K562 (cell line): ENCODE measurements at regions not wholly inside any gene's neighbourhood (a gene's known extent, or its start where the extent isn't known, plus 50 kb on each side); places are given as distances from the start of the nearest gene placed in this dataset.

Source experiments
- ATAC-seq: fragments of 200-7000 bp; cut with Tn5 transposase; 3 replicates; pipeline ENCODE4 v1.9.1; 2020; ENCODE audit warnings: moderate library complexity
- BruUV-seq: library from RNA; stranded (reverse); fragments of 400-500 nt; replicated peaks from 2 replicates; lab custom pipeline; 2021; lab: Mats Ljungman, UMichigan
- CTCF ChIA-PET: fragments of 300-600 bp; formaldehyde crosslinking; extraction: SDS; loops from one replicate; lab custom pipeline; 2021; ENCODE audit warnings: low intra/inter-chr PET ratio; lab: Yijun Ruan, JAX
- POLR2A ChIA-PET: fragments of 300-600, 350-650 bp; sonication (Branson Sonifier 250); formaldehyde crosslinking; extraction: SDS; loops from one replicate; lab custom pipeline; 2021; ENCODE audit warnings: antibody characterized with exemption, inconsistent platforms; lab: Yijun Ruan, JAX
- DNase-seq, 4 experiments: peaks; one replicate each; pipeline versions ENCODE4 v3.0.0 to v3.0.0-alpha.2; 2011 to 2018; ENCODE audit warnings: low spot score in 3 of 4, mixed read lengths in 3 of 4; ENCODE audit errors: extremely low read depth in 1 of 4
- FAIRE-seq: peaks from 2 replicates; lab custom pipeline; 2011; peaks lifted over from hg19 to GRCh38; lab: Jason Lieb, UNC
- H2AFZ ChIP-seq: 2 replicates; pipeline ENCODE4 v1.6.0; 2011; ENCODE audit warnings: low read depth, low read length, control low read depth, inconsistent platforms
- H3K27ac ChIP-seq: fragments of 200-600 bp; 3 replicates; pipeline ENCODE4 v1.8.0; 2011; ENCODE audit warnings: low read depth, mild to moderate bottlenecking, control low read depth, inconsistent platforms, low read length, moderate library complexity, mixed read lengths; ENCODE audit errors: extremely low read depth
- H3K27me3 ChIP-seq, 2 experiments: fragments of 300-600 bp in 1 of 2; 2 replicates in 1 of 2; 3 replicates in 1 of 2; pipeline versions ENCODE4 v1.6.0 to v1.8.0; 2011; ENCODE audit warnings: inconsistent platforms in 2 of 2, low read length in 2 of 2, mild to moderate bottlenecking in 1 of 2, mixed read lengths in 1 of 2, moderate library complexity in 1 of 2; ENCODE audit not compliant: control insufficient read depth in 2 of 2, insufficient read depth in 2 of 2
- H3K36me3 ChIP-seq: fragments of 300-600 bp; 3 replicates; pipeline ENCODE4 v1.8.0; 2011; ENCODE audit warnings: mild to moderate bottlenecking, low read length, inconsistent platforms; ENCODE audit not compliant: control insufficient read depth, insufficient read depth
- H3K4me1 ChIP-seq, 2 experiments: fragments of 200-600 bp in 1 of 2; replicated peaks in 1 of 2; 2 replicates in 1 of 2; 3 replicates in 1 of 2; pipeline versions ENCODE4 v1.5.1 to v1.8.0; 2011; ENCODE audit warnings: inconsistent platforms in 2 of 2, low read length in 2 of 2, mild to moderate bottlenecking in 1 of 2, mixed read lengths in 1 of 2, moderate library complexity in 1 of 2; ENCODE audit not compliant: control insufficient read depth in 2 of 2, insufficient read depth in 2 of 2
- H3K4me2 ChIP-seq: 2 replicates; pipeline ENCODE4 v1.6.1; 2011; ENCODE audit warnings: low read length, control low read depth, inconsistent platforms, mixed read lengths; ENCODE audit not compliant: insufficient read depth
- H3K4me3 ChIP-seq: fragments of 200-600 bp; sonication (generic), shearing (Covaris generic); 2 replicates; pipeline ENCODE4 v1.5.1; 2016; ENCODE audit warnings: control low read depth, inconsistent platforms
- H3K79me2 ChIP-seq: fragments of 200-600 bp; 3 replicates; pipeline ENCODE4 v1.8.0; 2011; ENCODE audit warnings: low read length, inconsistent platforms; ENCODE audit not compliant: control insufficient read depth, insufficient read depth
- H3K9ac ChIP-seq, 2 experiments: 2 replicates each; pipeline versions ENCODE4 v1.6.0 to v1.6.1; 2011; ENCODE audit warnings: low read depth in 2 of 2, low read length in 2 of 2, control low read depth in 1 of 2, inconsistent platforms in 1 of 2, mild to moderate bottlenecking in 1 of 2, mixed read lengths in 1 of 2; ENCODE audit not compliant: insufficient read depth in 1 of 2
- H3K9me1 ChIP-seq: one replicate; pipeline ENCODE4 v1.6.0; 2011; ENCODE audit warnings: inconsistent platforms, mild to moderate bottlenecking, low read length, moderate library complexity; ENCODE audit not compliant: control insufficient read depth, insufficient read depth
- H3K9me3 ChIP-seq: replicated peaks from 2 replicates; pipeline ENCODE4 v1.5.1; 2011; ENCODE audit warnings: low read depth, low read length, inconsistent platforms; ENCODE audit not compliant: control insufficient read depth, insufficient read depth
- H4K20me1 ChIP-seq: replicated peaks from 2 replicates; pipeline ENCODE4 v1.6.1; 2011; ENCODE audit warnings: low read length, inconsistent platforms, mixed read lengths; ENCODE audit not compliant: control insufficient read depth, insufficient read depth
- EGR1 ChIP-seq: fragments of 450-650 bp; conservative IDR thresholded peaks from 2 replicates; pipeline ENCODE4 v1.6.1; 2017; ENCODE audit warnings: mild to moderate bottlenecking
- GATAD2B ChIP-seq: fragments of 450-650 bp; IDR thresholded peaks from 2 replicates; pipeline ENCODE4 v1.6.1; 2017; ENCODE audit warnings: mild to moderate bottlenecking, borderline replicate concordance
- HLTF ChIP-seq: fragments of 450-650 bp; IDR thresholded peaks from 2 replicates; pipeline ENCODE4 v1.6.1; 2016
- KDM2B ChIP-seq: fragments of 250-450 bp; sonication (Bioruptor Pico); IDR thresholded peaks from 2 replicates; pipeline ENCODE4 v1.8.0; 2021; ENCODE audit warnings: mild to moderate bottlenecking, moderate library complexity
- MBD2 ChIP-seq: sonication (generic); IDR thresholded peaks from 2 replicates; pipeline ENCODE4 v1.6.1; 2016; ENCODE audit warnings: low read depth, borderline replicate concordance
- TAL1 ChIP-seq: fragments of 450-650 bp; IDR thresholded peaks from 2 replicates; pipeline ENCODE4 v1.6.1; 2016; ENCODE audit warnings: mild to moderate bottlenecking
- ZFP36 ChIP-seq: fragments of 150-350 bp; IDR thresholded peaks from 2 replicates; pipeline ENCODE4 v1.6.1; 2018; ENCODE audit warnings: low read length, low read depth; ENCODE audit not compliant: partially characterized antibody
- WGBS: fragments of 100-300 bp; shearing (Covaris generic); methylation state at CpG from one replicate; pipeline ENCODE4 v1.1.6; 2016; ENCODE audit warnings: low coverage, mixed read lengths; ENCODE audit not compliant: insufficient coverage; ENCODE audit errors: missing lambda C conversion rate; 5-methylcytosine and 5-hydroxymethylcytosine counted together
- in situ Hi-C: fragments of 300-500 bp; cut with MboI; formaldehyde crosslinking; loops from 4 replicates; pipeline ENCODE4 v1.15.0; 2018; ENCODE audit warnings: inconsistent platforms, mixed read lengths
- intact Hi-C: fragments of 100-400 bp; cut with micrococcal nuclease; formaldehyde crosslinking; loops from 2 replicates; pipeline ENCODE4 v1.14.2; 2022
- TF ChIP-seq, protein P1 (sequence below), 3 experiments: fragments of 200-800 bp in 1 of 3; fragments of 250-450 bp in 1 of 3; fragments of 450-650 bp in 1 of 3; sonication (Bioruptor Pico) in 1 of 3; sonication (Bioruptor generic) in 1 of 3; formaldehyde crosslinking in 1 of 3; IDR thresholded peaks; 2 replicates each; pipeline versions ENCODE4 v1.6.1 to v1.8.0; 2016 to 2022; ENCODE audit warnings: mild to moderate bottlenecking in 2 of 3, missing genetic modification characterization in 2 of 3, missing compliant biosample characterization in 1 of 3, moderate library complexity in 1 of 3
- TF ChIP-seq, protein P2 (sequence below): IDR thresholded peaks from 3 replicates; pipeline ENCODE4 v1.6.1; 2011; ENCODE audit warnings: borderline replicate concordance, mild to moderate bottlenecking; ENCODE audit not compliant: insufficient read length, insufficient read depth

DNA sequence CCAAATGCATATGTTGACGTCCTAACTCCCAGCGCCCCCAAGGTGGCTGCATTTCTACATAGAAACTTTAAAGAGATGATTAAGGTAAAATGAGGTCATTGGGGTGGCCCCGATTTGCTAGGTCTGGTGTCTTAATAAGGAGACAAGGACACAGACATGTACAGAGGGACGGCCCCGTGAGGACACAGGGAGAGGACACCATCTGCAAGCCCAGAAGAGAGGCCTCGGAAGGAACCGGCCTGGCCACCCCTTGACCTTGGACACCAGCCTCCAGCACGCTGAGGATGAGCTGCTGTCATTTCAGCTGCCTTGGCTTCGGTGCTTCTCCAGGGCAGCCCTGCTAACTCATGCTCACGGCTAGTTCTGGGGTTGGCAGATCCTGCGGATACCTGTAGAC is 73.2 kb downstream of the MRPL36 start:
- Histone ChIP-seq H3K9ac (no peak overlapping the region), H3K27ac (no peak overlapping the region), H3K27me3 (peaks cover 59 to 77% of the 10 kb centered on the region in 2 experiments), H3K9me3 (no peaks in the 10 kb centered on the region), H3K79me2 (no peaks in the 10 kb centered on the region), H2AFZ (no peak overlapping the region), H3K36me3 (no peaks in the 10 kb centered on the region), H4K20me1 (peaks cover 8% of the 10 kb centered on the region), H3K4me1 (peaks cover 2 to 30% of the 10 kb centered on the region in 2 experiments; a peak in 3 of 5 replicates), H3K4me3 (no peak overlapping the region), H3K4me2 (no peak overlapping the region), H3K9me1 (no peaks in the 10 kb centered on the region)
- CTCF ChIA-PET, result no interaction called here
- BruUV-seq, result no TSS peak
- TF ChIP-seq HLTF, result no peak
- TF ChIP-seq GATAD2B, result no peak
- no peak for TF ChIP-seq KDM2B (CRISPR knock-in tag)
- TF ChIP-seq TAL1, result no peak
- ATAC-seq (no peak), FAIRE-seq (no peak), DNase-seq (no peak)
- POLR2A ChIA-PET, result interaction anchor here (0.7 kb wide), 1 partner anchor 750 kb away, joined by 4 read pairs; no protein-coding TSS in a partner anchor
- intact Hi-C loops (loop anchor here (10.0 kb wide), 1 partner anchor 52 kb away; no protein-coding TSS in a partner anchor), in situ Hi-C loops (no loop called here)
- WGBS, result 10% methylated on average over 11 of the region's 11 CpGs

DNA sequence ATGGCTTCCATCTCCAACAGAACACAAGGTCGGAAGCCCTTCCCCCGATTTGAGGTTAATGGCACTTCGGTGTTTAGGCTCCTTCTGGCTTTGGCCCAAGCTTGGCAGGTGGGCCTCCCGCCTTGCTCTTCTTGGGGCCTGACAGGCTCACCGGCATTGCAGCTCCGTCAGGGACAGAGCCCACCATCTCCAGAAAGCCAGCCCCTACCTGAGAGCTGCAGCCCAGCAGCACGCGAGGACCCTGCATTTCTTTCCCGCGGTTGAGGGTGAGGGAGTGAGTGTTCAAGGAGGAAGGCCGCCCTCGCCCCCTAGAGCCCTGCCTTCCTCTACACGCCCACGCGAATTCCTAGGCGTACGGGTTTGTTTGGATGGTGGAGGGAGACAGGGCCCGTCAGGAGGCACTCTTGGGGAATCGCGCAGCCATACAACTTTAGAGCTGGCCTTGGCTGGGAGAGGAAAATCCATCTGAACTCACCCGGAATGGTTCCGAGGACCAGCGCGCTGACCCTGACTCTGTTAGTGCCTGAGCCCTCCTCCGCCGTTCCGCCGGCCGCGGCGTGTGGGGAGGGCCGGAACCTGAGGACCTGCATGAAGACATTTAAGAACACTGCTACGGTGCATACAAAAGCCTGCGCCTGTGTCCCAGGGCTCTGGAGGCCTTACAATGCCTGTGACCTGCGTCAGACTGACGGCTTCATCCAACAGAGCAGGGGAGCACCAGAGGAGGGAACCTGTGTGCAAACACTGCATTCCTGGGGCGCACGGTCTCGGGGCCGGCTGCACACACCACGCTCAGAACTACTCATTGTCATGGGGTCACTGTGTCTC is 73.8 kb downstream of the MRPL36 start:
- WGBS, result 30% methylated on average over 38 of the region's 41 CpGs
- peak overlapping the region; percentile 36; the same call in 1 of the 2 replicates for H3K4me2 ChIP-seq
- H3K4me1 ChIP-seq, result peaks cover 2 to 30% of the 10 kb centered on the region in 2 experiments; a peak in 3 of 5 replicates
- peaks cover 58 to 72% of the 10 kb centered on the region in 2 experiments for H3K27me3 ChIP-seq
- H3K36me3 ChIP-seq, result no peaks in the 10 kb centered on the region
- no peak overlapping the region for H3K4me3 ChIP-seq
- H3K9me3 ChIP-seq, result no peaks in the 10 kb centered on the region
- FAIRE-seq (no peak), DNase-seq (peak in 2 of 4 experiments; percentile 52 to 56), ATAC-seq (no peak)
- in situ Hi-C loops (no loop called here), intact Hi-C loops (loop anchor here (10.0 kb wide), 1 partner anchor 51 kb away; no protein-coding TSS in a partner anchor)
- no peaks in the 10 kb centered on the region for H3K9me1 ChIP-seq
- H4K20me1 ChIP-seq, result peaks cover 8% of the 10 kb centered on the region; the same call in 1 of the 2 replicates
- H3K79me2 ChIP-seq, result no peaks in the 10 kb centered on the region
- H3K9ac ChIP-seq, result peak overlapping the region in 1 of 2 experiments; percentile 75; a peak in 1 of 4 replicates
- no TSS peak for BruUV-seq
- peak overlapping the region; percentile 71 for H2AFZ ChIP-seq
- ChIA-PET CTCF (no interaction called here), POLR2A (no interaction called here)
- no peak overlapping the region for H3K27ac ChIP-seq
- TF ChIP-seq, protein P1, sequence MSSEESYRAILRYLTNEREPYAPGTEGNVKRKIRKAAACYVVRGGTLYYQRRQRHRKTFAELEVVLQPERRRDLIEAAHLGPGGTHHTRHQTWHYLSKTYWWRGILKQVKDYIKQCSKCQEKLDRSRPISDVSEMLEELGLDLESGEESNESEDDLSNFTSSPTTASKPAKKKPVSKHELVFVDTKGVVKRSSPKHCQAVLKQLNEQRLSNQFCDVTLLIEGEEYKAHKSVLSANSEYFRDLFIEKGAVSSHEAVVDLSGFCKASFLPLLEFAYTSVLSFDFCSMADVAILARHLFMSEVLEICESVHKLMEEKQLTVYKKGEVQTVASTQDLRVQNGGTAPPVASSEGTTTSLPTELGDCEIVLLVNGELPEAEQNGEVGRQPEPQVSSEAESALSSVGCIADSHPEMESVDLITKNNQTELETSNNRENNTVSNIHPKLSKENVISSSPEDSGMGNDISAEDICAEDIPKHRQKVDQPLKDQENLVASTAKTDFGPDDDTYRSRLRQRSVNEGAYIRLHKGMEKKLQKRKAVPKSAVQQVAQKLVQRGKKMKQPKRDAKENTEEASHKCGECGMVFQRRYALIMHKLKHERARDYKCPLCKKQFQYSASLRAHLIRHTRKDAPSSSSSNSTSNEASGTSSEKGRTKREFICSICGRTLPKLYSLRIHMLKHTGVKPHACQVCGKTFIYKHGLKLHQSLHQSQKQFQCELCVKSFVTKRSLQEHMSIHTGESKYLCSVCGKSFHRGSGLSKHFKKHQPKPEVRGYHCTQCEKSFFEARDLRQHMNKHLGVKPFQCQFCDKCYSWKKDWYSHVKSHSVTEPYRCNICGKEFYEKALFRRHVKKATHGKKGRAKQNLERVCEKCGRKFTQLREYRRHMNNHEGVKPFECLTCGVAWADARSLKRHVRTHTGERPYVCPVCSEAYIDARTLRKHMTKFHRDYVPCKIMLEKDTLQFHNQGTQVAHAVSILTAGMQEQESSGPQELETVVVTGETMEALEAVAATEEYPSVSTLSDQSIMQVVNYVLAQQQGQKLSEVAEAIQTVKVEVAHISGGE (CRISPR knock-in tag; IDR thresholded peaks at IDR 0.05), result no peak
- TF ChIP-seq EGR1 (peak; percentile 69), ZFP36 (no peak), MBD2 (no peak)
- TF ChIP-seq, protein P2, sequence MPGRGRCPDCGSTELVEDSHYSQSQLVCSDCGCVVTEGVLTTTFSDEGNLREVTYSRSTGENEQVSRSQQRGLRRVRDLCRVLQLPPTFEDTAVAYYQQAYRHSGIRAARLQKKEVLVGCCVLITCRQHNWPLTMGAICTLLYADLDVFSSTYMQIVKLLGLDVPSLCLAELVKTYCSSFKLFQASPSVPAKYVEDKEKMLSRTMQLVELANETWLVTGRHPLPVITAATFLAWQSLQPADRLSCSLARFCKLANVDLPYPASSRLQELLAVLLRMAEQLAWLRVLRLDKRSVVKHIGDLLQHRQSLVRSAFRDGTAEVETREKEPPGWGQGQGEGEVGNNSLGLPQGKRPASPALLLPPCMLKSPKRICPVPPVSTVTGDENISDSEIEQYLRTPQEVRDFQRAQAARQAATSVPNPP, result no peak
